Kidney epithelial cell (primary cell): ENCODE measurements at regions not wholly inside any gene's neighbourhood (a gene's known extent, or its start where the extent isn't known, plus 50 kb on each side); places are given as distances from the start of the nearest gene placed in this dataset.

ENCODE experiments used
- DNase-seq: peaks from one replicate; pipeline ENCODE4 v3.0.0-alpha.2; 2010; ENCODE audit warnings: low read depth
- H3K27me3 ChIP-seq: 2 replicates; pipeline ENCODE4 v1.6.0; 2011; ENCODE audit warnings: low read length; ENCODE audit not compliant: control insufficient read depth, insufficient read depth
- H3K36me3 ChIP-seq: 2 replicates; pipeline ENCODE4 v1.5.1; 2011; ENCODE audit warnings: low read length; ENCODE audit not compliant: control insufficient read depth, insufficient read depth
- H3K4me3 ChIP-seq: 2 replicates; pipeline ENCODE4 v1.5.1; 2011; ENCODE audit warnings: low read depth, mild to moderate bottlenecking, control low read depth, low read length
- TF ChIP-seq, protein P1 (sequence below): IDR thresholded peaks from 2 replicates; pipeline ENCODE4 v1.5.1; 2011; ENCODE audit warnings: mild to moderate bottlenecking, moderate library complexity, low read length, control low read depth, inconsistent platforms; ENCODE audit not compliant: insufficient read depth, poor library complexity, severe bottlenecking

DNA sequence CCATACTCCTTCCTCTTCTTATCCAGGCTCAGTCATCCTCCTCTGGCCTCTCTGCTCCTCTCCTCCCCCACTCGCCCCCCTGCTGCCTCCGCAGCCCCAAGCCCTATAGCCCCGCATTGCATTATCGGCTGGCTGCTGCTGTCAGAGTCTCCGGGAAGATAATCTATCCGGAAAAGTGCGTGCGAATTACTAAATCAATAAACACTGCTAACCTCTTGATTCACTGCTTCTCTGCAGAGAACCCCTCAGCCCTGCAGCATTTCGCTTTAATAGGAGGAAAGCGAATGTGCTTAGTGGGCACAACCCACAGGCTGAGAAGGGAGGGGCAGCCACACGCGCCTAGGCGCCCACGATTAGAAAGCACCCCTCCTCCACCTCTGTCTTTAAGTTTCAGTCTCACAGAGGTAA, 167.6 kb downstream of the ABHD5 start:
- DNase-seq = no peak
- TF ChIP-seq, protein P1, sequence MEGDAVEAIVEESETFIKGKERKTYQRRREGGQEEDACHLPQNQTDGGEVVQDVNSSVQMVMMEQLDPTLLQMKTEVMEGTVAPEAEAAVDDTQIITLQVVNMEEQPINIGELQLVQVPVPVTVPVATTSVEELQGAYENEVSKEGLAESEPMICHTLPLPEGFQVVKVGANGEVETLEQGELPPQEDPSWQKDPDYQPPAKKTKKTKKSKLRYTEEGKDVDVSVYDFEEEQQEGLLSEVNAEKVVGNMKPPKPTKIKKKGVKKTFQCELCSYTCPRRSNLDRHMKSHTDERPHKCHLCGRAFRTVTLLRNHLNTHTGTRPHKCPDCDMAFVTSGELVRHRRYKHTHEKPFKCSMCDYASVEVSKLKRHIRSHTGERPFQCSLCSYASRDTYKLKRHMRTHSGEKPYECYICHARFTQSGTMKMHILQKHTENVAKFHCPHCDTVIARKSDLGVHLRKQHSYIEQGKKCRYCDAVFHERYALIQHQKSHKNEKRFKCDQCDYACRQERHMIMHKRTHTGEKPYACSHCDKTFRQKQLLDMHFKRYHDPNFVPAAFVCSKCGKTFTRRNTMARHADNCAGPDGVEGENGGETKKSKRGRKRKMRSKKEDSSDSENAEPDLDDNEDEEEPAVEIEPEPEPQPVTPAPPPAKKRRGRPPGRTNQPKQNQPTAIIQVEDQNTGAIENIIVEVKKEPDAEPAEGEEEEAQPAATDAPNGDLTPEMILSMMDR = no peak
- Histone ChIP-seq H3K36me3 (no peaks in the 10 kb centered on the region), H3K27me3 (no peaks in the 10 kb centered on the region), H3K4me3 (no peak overlapping the region)

DNA sequence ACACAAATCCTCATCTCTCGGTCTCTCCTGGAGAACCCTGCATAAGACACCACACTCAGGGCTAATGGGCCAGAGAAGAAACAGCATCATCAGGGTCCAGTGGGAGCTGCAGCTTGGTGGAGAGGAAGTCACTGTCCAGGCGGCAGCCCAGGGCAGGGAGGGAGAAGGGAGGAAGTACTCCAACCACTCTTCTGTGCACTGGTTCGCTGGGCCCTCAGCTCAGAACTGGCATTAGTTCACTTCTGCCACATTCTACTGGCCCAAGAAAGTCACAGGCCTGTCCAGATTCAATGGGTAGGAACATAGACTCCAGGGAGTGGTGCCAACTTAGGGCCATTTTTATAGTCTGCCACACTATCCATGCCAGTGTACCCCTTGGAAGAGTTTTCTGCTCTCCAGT, 169.0 kb downstream of the ABHD5 start:
- TF ChIP-seq, protein P1 = no peak

DNA sequence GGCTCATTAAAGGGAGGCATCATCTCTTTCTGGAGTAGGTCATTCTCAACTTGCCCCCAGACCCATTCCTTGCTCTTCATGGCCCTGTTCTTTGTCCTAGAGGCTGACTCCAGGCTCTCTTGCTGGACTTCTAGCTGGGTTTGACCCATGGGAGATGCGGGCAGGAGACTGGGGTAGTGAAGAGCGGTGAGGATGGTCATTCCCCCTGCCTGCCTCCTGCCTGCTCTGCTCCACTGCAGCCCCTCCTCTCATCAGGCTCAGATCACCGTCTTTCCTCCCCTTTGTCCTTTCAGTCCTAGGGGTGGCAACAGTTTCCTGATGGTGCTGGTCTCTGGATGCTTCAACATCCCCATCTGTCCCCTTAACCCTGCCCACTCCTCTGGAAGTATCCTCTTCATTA, 170.9 kb downstream of the ABHD5 start:
- Histone ChIP-seq H3K27me3 (no peaks in the 10 kb centered on the region), H3K36me3 (no peaks in the 10 kb centered on the region), H3K4me3 (no peak overlapping the region)
- no peak for DNase-seq
- TF ChIP-seq, protein P1 = no peak

More for the DNA sequence above, 169.0 kb downstream of the ABHD5 start:
- DNase-seq = no peak
- Histone ChIP-seq H3K27me3 (no peaks in the 10 kb centered on the region), H3K4me3 (no peak overlapping the region), H3K36me3 (no peaks in the 10 kb centered on the region)

DNA sequence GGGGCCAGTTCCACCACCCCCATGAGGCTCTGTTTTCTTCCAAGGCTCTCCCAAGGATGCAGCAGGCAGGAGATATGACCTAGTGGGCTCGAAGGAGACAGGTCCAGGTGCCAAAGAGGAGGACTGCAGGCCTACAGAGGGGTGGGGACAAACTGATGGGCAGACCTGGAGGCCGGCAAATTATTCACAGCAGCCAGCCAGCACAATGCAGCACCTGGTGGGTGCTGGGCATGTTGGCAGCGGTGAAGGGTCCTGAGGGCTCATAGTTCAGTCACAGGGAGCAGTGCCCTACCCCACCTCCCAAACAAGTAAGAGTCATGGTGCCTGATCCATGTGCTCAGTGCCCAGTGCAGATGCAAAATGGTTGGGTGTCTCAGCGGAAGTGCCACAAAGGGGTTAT, 171.7 kb downstream of the ABHD5 start:
- no peak for DNase-seq
- Histone ChIP-seq H3K36me3 (no peaks in the 10 kb centered on the region), H3K27me3 (no peaks in the 10 kb centered on the region), H3K4me3 (no peak overlapping the region)
- TF ChIP-seq, protein P1 = no peak

DNA sequence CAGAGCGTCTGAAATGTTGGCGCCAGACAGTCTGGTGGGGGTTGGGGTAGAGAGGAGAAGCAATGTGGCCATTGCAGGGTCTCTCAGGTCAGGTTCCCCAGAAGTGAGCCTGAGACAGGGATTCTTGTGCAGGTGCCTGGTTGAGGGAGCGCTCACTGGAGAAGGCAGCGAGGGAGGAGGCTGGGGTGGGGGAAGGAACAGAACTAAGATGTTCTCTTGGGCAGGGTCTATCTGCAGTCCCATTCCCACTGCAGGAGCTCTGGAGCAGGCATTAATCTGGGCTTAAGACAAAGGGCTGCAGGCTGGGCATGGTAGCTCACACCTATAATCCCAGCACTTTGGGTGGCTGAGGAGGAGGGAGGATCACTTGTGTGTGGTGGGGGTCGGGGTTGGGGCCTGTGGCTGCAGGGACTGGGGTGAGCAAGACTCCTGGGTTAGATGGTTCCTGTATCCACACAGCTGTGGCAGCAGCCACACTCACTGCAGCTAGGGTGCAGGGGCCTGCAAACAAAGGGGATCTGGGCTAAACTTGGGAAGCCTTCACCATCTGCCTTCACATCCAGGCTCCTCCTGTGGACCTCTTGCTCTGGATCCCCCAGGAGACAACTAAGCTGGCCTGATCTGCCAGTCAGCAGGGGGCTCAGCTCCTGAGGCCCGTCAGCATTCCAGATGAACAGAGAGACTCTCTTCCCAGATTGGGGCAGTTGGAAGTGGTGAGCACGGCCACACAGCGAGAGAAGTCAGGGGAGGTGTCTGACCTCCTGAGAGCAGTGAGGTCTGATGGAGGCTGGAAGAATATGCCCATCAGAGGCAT, 172.5 kb downstream of the ABHD5 start:
- TF ChIP-seq, protein P1 = no peak
- Histone ChIP-seq H3K36me3 (no peaks in the 10 kb centered on the region), H3K27me3 (no peaks in the 10 kb centered on the region), H3K4me3 (no peak overlapping the region)
- no peak for DNase-seq
